Lower lobe of right lung (tissue), 2 donors: ENCODE measurements at regions not wholly inside any gene's neighbourhood (a gene's known extent, or its start where the extent isn't known, plus 50 kb on each side); places are given as distances from the start of the nearest gene placed in this dataset.

ENCODE experiments used
- ATAC-seq, 2 donors: fragments of 200-7000 bp; cut with Tn5 transposase; one replicate each; pipeline ENCODE4 v1.9.1; 2020 to 2022; ENCODE audit warnings: mild to moderate bottlenecking in 2 of 2, moderate library complexity in 2 of 2
- DNase-seq: peaks from one replicate; pipeline ENCODE4 v3.0.0-alpha.2; 2020
- H3K27ac ChIP-seq: fragments of 200-600 bp; one replicate; pipeline ENCODE4 v1.8.0; 2022
- H3K27me3 ChIP-seq: fragments of 200-600 bp; one replicate; pipeline ENCODE4 v1.8.0; 2022; ENCODE audit warnings: low read depth
- H3K36me3 ChIP-seq: fragments of 200-600 bp; one replicate; pipeline ENCODE4 v1.8.0; 2022; ENCODE audit warnings: mild to moderate bottlenecking
- H3K4me1 ChIP-seq: fragments of 200-600 bp; one replicate; pipeline ENCODE4 v1.8.0; 2022
- H3K4me3 ChIP-seq: fragments of 200-600 bp; one replicate; pipeline ENCODE4 v1.8.0; 2022; ENCODE audit warnings: mild to moderate bottlenecking
- H3K9me3 ChIP-seq: fragments of 200-600 bp; one replicate; pipeline ENCODE4 v1.8.0; 2022
- intact Hi-C: fragments of 100-400 bp; cut with DNase I; formaldehyde crosslinking; loops from one replicate; pipeline ENCODE4 v1.11.0; 2022
- TF ChIP-seq, protein P1 (sequence below): fragments of 200-600 bp; IDR thresholded peaks from one replicate; pipeline ENCODE4 v1.8.0; 2022; ENCODE audit warnings: antibody characterized with exemption, mild to moderate bottlenecking
- donor health status: DM: no; HTN: yes; CAD: no; lungs with severe emphysema.

DNA sequence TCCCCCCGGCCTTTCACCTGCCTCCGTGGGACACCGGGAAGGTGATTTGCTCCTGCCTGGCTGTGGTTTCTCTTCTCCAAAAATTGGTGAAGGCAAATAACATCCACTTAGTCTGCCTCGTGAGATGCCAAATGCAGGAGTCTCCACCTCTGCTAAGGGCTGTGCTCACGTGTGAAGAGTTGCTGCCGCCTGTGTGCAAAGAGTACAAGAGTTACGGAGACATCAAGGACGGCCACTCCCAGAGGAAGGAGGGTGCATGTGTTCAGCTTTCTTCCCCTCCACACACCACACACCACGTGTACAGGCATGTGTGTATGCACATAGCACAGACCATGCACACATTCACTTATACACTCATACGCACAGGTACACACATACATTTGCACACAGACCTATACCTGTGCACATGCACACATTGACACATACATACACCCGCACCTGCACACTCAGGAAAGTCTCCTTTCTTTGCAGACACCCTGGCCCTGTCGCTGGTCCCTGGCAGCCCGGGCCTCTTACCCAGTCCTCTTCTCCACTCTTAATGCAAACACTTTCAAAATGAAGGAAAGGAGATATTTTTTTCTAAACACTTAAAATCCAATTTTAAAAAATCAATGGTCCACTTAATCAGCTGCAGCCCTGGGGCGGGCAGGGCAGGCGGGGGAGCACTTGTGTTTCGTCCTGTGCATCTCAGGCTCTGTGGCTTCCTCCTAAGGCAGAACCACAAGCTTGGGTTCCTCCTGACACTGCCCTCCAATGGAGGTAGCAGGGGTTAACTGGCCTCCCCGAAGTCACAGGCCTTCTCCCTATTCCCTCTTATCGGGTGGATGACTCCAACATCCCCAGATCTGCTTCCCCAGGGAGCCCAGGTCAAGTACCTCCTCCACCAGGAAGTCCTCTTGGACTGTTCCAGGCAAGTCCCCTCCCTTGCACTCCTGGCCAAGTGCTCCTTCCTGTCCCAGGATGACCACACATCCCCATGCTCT lies 103.0 kb downstream of the CPZ start:
- TF ChIP-seq, protein P1, sequence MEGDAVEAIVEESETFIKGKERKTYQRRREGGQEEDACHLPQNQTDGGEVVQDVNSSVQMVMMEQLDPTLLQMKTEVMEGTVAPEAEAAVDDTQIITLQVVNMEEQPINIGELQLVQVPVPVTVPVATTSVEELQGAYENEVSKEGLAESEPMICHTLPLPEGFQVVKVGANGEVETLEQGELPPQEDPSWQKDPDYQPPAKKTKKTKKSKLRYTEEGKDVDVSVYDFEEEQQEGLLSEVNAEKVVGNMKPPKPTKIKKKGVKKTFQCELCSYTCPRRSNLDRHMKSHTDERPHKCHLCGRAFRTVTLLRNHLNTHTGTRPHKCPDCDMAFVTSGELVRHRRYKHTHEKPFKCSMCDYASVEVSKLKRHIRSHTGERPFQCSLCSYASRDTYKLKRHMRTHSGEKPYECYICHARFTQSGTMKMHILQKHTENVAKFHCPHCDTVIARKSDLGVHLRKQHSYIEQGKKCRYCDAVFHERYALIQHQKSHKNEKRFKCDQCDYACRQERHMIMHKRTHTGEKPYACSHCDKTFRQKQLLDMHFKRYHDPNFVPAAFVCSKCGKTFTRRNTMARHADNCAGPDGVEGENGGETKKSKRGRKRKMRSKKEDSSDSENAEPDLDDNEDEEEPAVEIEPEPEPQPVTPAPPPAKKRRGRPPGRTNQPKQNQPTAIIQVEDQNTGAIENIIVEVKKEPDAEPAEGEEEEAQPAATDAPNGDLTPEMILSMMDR: no peak
- DNase-seq (no peak), ATAC-seq (no peak)
- Histone ChIP-seq H3K4me1 (no peaks in the 10 kb centered on the region), H3K27me3 (peaks cover 35% of the 10 kb centered on the region), H3K4me3 (no peak overlapping the region), H3K36me3 (no peaks in the 10 kb centered on the region), H3K9me3 (no peaks in the 10 kb centered on the region), H3K27ac (no peak overlapping the region)
- intact Hi-C loops: no loop called here

DNA sequence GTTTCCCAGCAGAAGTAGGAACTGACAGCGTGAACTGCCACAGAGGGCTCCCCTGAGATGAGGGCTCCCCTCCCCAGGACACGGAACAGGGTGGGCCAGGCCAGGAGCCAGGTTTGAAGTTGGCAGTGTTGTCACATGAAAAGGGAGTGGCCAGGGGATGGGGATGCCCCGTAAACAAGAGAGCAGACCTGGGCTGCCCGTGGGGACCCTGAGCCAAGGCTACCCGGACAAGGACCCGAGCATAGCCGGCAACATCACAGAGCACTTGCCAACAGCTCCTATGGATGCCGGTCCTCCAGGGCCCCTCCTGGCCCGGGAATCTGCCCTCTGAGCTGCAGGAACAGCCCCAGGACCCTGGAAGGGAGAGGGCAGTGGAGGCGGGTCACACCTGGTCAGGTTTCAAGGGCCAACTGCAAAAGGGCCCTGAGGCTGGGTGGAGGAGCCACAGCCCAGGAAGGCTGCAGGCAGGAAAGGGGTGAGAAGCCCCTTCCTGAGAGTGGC lies 102.1 kb downstream of the CPZ start:
- ATAC-seq (no peak), DNase-seq (no peak)
- H3K36me3 ChIP-seq: no peaks in the 10 kb centered on the region
- H3K4me1 ChIP-seq: no peaks in the 10 kb centered on the region
- intact Hi-C loops: no loop called here
- H3K4me3 ChIP-seq: no peak overlapping the region
- TF ChIP-seq, protein P1: no peak
- H3K9me3 ChIP-seq: no peaks in the 10 kb centered on the region
- no peak overlapping the region for H3K27ac ChIP-seq
- peaks cover 36% of the 10 kb centered on the region for H3K27me3 ChIP-seq

DNA sequence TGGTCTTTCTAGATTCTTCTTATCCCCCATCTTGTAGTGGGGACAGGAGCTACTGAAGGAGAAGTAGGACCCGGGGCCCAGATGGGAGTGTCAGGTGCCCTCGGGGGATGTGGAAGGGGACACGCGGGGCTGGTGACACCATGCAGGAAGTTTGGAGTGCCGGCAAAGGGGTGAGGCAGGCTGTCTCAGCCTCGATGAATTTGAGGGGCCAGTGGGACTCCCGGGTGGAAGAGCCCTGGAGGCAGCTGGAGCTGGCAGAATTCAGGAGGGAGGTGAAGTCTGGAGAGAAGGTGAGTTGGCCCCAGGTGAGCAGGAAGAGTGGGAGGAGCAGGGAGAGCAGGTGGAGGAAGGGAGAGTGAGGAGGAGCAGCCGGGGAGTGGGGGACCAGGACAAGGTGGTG lies 101.7 kb downstream of the CPZ start:
- Histone ChIP-seq H3K9me3 (no peaks in the 10 kb centered on the region), H3K36me3 (no peaks in the 10 kb centered on the region), H3K27ac (no peak overlapping the region), H3K4me3 (no peak overlapping the region), H3K4me1 (no peaks in the 10 kb centered on the region), H3K27me3 (peaks cover 40% of the 10 kb centered on the region)
- no peak for ATAC-seq
- TF ChIP-seq, protein P1: no peak
- no peak for DNase-seq
- intact Hi-C loops: no loop called here

DNA sequence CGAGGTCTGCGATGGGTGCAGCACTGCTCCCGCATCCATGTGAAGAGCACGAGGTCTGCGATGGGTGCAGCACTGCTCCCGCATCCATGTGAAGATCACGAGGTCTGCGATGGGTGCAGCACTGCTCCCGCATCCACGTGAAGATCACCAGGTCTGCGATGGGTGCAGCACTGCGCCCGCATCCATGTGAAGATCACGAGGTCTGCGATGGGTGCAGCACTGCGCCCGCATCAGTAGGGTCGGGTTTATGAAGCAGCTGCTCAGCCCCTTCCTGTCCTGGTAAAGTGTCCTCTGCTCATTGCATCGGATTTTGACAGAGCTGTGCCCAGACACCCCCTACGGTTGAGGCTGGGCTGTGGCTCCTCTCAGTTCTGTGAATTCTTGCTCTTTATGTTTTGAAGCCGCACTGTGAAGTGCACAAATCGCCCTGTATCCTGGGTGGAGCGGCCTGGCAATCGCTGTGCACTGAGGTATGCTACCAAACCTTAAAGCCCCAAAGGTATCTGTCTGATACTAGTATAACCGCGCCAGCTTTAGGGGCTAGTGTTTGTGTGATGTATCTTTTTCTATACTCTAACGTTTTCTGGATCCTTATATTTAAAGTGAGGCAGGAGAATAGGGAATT lies 98.7 kb downstream of the CPZ start:
- TF ChIP-seq, protein P1: no peak
- no peaks in the 10 kb centered on the region for H3K4me1 ChIP-seq
- H3K36me3 ChIP-seq: no peaks in the 10 kb centered on the region
- DNase-seq (no peak), ATAC-seq (no peak)
- no peak overlapping the region for H3K4me3 ChIP-seq
- H3K27me3 ChIP-seq: peaks cover 40% of the 10 kb centered on the region
- no peaks in the 10 kb centered on the region for H3K9me3 ChIP-seq
- intact Hi-C loops: no loop called here
- H3K27ac ChIP-seq: no peak overlapping the region

DNA sequence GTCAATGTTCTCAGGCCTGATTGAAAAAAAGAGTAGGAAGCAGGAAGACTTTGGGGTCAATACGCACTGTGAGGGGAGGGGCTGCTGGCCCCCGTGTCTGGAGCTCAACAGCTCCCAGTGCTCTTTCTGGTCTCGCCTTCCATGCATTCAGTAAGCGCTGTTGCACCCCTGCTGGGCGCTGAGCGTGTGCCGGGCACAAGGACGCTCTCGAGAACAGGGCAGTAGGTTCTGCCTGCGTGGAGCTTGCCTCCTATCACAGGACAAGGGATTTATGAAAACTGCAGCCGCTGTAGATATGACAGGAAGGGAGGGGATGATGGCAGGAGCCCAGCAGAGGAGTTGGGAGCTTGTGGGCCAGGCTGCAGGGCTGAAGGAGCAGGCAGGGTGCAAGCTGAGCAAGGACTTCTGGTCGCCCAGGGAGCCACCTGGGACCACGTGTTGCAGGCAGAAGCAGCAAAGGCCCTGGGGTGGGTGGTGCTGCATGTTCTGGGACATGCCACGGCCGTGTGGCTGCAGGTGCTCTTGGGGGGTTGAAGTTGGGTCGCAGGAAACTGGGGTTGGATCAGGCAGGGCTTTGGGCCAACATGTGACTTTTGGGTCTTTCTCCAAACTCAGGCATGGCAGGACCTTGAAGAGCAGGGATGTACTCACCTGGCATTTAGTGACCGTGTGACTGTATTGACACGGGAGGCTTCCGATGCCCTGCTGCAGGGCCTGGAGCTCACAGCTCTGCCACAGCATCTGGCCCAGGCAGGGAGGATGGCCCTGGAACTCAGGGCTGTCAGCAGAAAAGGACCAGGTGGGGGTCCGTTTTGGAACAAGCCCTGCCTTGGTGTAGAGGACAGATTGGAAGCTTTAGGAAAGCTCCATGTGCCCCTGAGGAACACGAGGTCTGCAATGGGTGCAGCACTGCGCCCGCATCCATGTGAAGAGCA lies 97.9 kb downstream of the CPZ start:
- no peak for ATAC-seq

More for the DNA sequence above, 97.9 kb downstream of the CPZ start:
- intact Hi-C loops: no loop called here
- no peak for DNase-seq
- no peaks in the 10 kb centered on the region for H3K36me3 ChIP-seq
- TF ChIP-seq, protein P1: no peak
- H3K27me3 ChIP-seq: peaks cover 39% of the 10 kb centered on the region
- H3K9me3 ChIP-seq: no peaks in the 10 kb centered on the region
- no peaks in the 10 kb centered on the region for H3K4me1 ChIP-seq
- H3K27ac ChIP-seq: no peak overlapping the region
- no peak overlapping the region for H3K4me3 ChIP-seq
